ENCODE measurements at regions not wholly inside any gene's neighbourhood (a gene's known extent, or its start where the extent isn't known, plus 50 kb on each side); places are given as distances from the start of the nearest gene placed in this dataset.

DNA sequence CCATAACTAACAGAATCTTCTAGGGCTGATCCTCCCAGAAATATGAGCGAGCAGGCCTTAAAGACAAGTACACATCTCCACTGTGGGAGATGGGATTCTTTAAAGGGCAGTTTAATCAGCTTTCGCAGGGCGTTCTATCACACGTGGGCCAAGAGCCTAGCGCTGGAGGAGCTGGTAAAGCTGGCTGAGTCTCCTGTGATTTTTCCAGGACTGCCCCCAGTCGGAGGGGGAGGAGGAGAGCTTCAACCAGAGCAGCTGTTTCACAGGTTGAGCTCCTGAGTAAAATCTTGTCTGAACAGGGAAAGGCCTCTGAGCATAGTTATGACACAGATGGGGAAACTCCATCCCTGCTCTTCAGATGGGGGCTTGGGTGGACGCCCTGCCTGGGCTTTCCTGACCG is 87.0 kb downstream of the ZNF365 start:
- Histone ChIP-seq H3K4me2 (ENCODE audit: insufficient read depth, low read length) (no peak overlapping the region), H3K36me3 (ENCODE audit: insufficient read depth, low read length) (no peaks in the 10 kb centered on the region), H3K27me3 (ENCODE audit: insufficient read depth, low read length) (no peaks in the 10 kb centered on the region), H3K79me2 (ENCODE audit: insufficient read depth, low read length) (no peaks in the 10 kb centered on the region), H3K4me1 (ENCODE audit: insufficient read depth, low read length) (peaks cover 5% of the 10 kb centered on the region), H4K20me1 (ENCODE audit: insufficient read depth, low read length) (no peaks in the 10 kb centered on the region), H3K9me3 (ENCODE audit: low read depth, low read length) (peaks cover 5% of the 10 kb centered on the region), H3K27ac (ENCODE audit: low read depth, low read length) (no peak overlapping the region), H3K4me3 (ENCODE audit: insufficient read depth, low read length) (no peak overlapping the region), H2AFZ (ENCODE audit: low read length) (no peak overlapping the region)
- TF ChIP-seq, protein P1, sequence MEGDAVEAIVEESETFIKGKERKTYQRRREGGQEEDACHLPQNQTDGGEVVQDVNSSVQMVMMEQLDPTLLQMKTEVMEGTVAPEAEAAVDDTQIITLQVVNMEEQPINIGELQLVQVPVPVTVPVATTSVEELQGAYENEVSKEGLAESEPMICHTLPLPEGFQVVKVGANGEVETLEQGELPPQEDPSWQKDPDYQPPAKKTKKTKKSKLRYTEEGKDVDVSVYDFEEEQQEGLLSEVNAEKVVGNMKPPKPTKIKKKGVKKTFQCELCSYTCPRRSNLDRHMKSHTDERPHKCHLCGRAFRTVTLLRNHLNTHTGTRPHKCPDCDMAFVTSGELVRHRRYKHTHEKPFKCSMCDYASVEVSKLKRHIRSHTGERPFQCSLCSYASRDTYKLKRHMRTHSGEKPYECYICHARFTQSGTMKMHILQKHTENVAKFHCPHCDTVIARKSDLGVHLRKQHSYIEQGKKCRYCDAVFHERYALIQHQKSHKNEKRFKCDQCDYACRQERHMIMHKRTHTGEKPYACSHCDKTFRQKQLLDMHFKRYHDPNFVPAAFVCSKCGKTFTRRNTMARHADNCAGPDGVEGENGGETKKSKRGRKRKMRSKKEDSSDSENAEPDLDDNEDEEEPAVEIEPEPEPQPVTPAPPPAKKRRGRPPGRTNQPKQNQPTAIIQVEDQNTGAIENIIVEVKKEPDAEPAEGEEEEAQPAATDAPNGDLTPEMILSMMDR (IDR thresholded peaks at IDR 0.05; ENCODE audit: extremely low read depth, low read depth, low read length) = no peak
- no peak for DNase-seq (ENCODE audit: insufficient read length, low spot score, missing footprints)

DNA sequence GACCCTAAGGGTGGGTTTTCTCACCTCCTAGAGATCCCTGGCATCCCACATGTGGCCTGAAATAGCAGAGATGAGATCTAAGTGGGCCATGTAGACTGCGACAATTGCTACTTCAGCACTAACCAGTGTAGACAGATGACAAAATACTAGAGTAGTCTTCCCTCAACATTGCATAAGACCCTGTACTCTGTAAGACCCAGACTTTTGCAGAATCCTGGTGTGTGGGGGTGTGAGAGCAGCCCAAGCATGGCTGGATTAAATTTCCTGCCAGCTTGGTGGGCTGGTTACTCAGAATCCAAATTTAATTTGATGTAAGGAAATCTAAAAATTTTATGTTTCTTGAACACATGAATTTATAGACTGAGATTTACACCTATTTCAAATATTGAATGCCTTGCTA is 88.3 kb downstream of the ZNF365 start:
- Histone ChIP-seq H2AFZ (ENCODE audit: low read length) (no peak overlapping the region), H3K27ac (ENCODE audit: low read depth, low read length) (no peak overlapping the region), H3K4me3 (ENCODE audit: insufficient read depth, low read length) (no peak overlapping the region), H3K79me2 (ENCODE audit: insufficient read depth, low read length) (no peaks in the 10 kb centered on the region), H3K9me3 (ENCODE audit: low read depth, low read length) (peaks cover 5% of the 10 kb centered on the region), H4K20me1 (ENCODE audit: insufficient read depth, low read length) (no peaks in the 10 kb centered on the region), H3K27me3 (ENCODE audit: insufficient read depth, low read length) (no peaks in the 10 kb centered on the region), H3K36me3 (ENCODE audit: insufficient read depth, low read length) (no peaks in the 10 kb centered on the region), H3K4me2 (ENCODE audit: insufficient read depth, low read length) (no peak overlapping the region), H3K4me1 (ENCODE audit: insufficient read depth, low read length) (peaks cover 6% of the 10 kb centered on the region)
- TF ChIP-seq, protein P1 (IDR thresholded peaks at IDR 0.05; ENCODE audit: extremely low read depth, low read depth, low read length) = no peak
- DNase-seq (ENCODE audit: insufficient read length, low spot score, missing footprints) = no peak

DNA sequence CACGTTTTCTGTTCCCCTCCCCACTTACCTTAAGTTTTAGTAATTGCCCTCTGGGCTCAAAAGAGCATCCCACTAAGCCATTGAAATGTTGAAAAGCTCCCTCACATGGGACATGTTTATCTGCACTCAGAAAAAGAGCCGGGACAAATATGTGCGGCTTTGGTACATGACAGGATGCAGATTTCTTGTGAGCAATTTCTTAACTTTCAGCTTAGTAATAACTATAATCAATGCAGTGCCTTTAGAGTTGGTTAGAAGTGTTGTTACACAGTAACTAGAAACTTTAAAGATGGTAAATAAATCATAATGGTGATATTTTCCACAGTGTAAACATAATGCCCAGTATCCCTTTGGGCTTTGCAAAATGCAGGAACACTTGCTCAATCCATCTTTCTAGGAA is 89.2 kb downstream of the ZNF365 start:
- Histone ChIP-seq H3K9me3 (ENCODE audit: low read depth, low read length) (peaks cover 5% of the 10 kb centered on the region), H4K20me1 (ENCODE audit: insufficient read depth, low read length) (no peaks in the 10 kb centered on the region), H3K36me3 (ENCODE audit: insufficient read depth, low read length) (no peaks in the 10 kb centered on the region), H3K27ac (ENCODE audit: low read depth, low read length) (no peak overlapping the region), H3K27me3 (ENCODE audit: insufficient read depth, low read length) (no peaks in the 10 kb centered on the region), H3K4me2 (ENCODE audit: insufficient read depth, low read length) (no peak overlapping the region), H3K79me2 (ENCODE audit: insufficient read depth, low read length) (no peaks in the 10 kb centered on the region), H3K4me3 (ENCODE audit: insufficient read depth, low read length) (no peak overlapping the region), H2AFZ (ENCODE audit: low read length) (no peak overlapping the region), H3K4me1 (ENCODE audit: insufficient read depth, low read length) (peaks cover 10% of the 10 kb centered on the region)
- no peak for DNase-seq (ENCODE audit: insufficient read length, low spot score, missing footprints)
- TF ChIP-seq, protein P1 (IDR thresholded peaks at IDR 0.05; ENCODE audit: extremely low read depth, low read depth, low read length) = no peak

DNA sequence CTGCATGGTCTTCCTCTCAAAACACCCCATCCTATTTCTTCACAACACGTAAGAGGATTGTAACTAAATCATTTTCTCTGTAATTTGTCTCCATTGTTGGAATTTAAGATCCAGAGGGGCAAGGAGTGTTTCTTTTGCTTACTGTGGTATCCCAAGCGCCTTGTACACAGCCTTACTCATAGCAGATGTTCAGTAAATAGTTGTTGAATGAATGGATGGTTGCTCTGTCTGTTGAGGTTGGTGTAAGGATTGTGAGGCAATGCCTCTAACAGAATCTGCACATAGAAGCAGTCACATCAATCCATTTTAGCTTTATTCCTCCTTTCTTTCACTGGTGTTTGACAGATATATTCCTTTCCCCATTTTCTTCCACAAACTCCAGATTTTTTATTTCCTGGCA is 90.1 kb downstream of the ZNF365 start:
- Histone ChIP-seq H3K4me2 (ENCODE audit: insufficient read depth, low read length) (no peak overlapping the region), H3K4me1 (ENCODE audit: insufficient read depth, low read length) (peaks cover 6% of the 10 kb centered on the region), H3K9me3 (ENCODE audit: low read depth, low read length) (peaks cover 5% of the 10 kb centered on the region), H3K79me2 (ENCODE audit: insufficient read depth, low read length) (no peaks in the 10 kb centered on the region), H4K20me1 (ENCODE audit: insufficient read depth, low read length) (no peaks in the 10 kb centered on the region), H3K36me3 (ENCODE audit: insufficient read depth, low read length) (no peaks in the 10 kb centered on the region), H3K27me3 (ENCODE audit: insufficient read depth, low read length) (no peaks in the 10 kb centered on the region), H2AFZ (ENCODE audit: low read length) (no peak overlapping the region), H3K4me3 (ENCODE audit: insufficient read depth, low read length) (no peak overlapping the region), H3K27ac (ENCODE audit: low read depth, low read length) (no peak overlapping the region)
- no peak for DNase-seq (ENCODE audit: insufficient read length, low spot score, missing footprints)
- TF ChIP-seq, protein P1 (IDR thresholded peaks at IDR 0.05; ENCODE audit: extremely low read depth, low read depth, low read length) = no peak
